T-cell (primary cell): ENCODE measurements at regions not wholly inside any gene's neighbourhood (a gene's known extent, or its start where the extent isn't known, plus 50 kb on each side); places are given as distances from the start of the nearest gene placed in this dataset.
"Not testable (repeated sequence)": the region's sequence is repeated elsewhere in the genome, so short reads cannot be mapped to it uniquely, and the experiment has no call there.

Experiments used
- ATAC-seq, 4 experiments: fragments of 200-7000 bp in 3 of 4; fragments of 150-1000 bp in 1 of 4; cut with Tn5 transposase; replicated peaks in 1 of 4; 1 replicate in 3 of 4; 2 replicates in 1 of 4; pipeline ENCODE4 v1.10.0; 2021; ENCODE audit warnings: moderate library complexity in 3 of 4, mild to moderate bottlenecking in 2 of 4, moderate number of reproducible peaks in 1 of 4
- CTCF ChIA-PET, 2 donors: fragments of 300-600 bp; sonication (Branson Sonifier 250); formaldehyde crosslinking; loops; one replicate each; lab custom pipeline; 2022; ENCODE audit warnings: antibody characterized with exemption in 2 of 2; lab: Charles Lee
- POLR2A ChIA-PET, 2 donors: fragments of 300-600 bp; sonication (Branson Sonifier 250); formaldehyde crosslinking; loops; one replicate each; lab custom pipeline; 2022; ENCODE audit warnings: antibody characterized with exemption in 2 of 2; lab: Charles Lee
- DNase-seq, 35 experiments: peaks; one replicate each; pipeline versions ENCODE4 v3.0.0 to v3.0.0-alpha.2; 2013 to 2023
- H3K27ac ChIP-seq: one replicate; pipeline ENCODE4 v1.5.1; 2013; ENCODE audit warnings: low read length
- H3K27me3 ChIP-seq, 2 experiments: replicated peaks in 1 of 2; 1 replicate in 1 of 2; 2 replicates in 1 of 2; pipeline versions ENCODE4 v1.6.1 to v1.7.0; 2013; ENCODE audit warnings: low read length in 1 of 2, mixed read lengths in 1 of 2; ENCODE audit not compliant: control insufficient read depth in 2 of 2, insufficient read depth in 2 of 2; ENCODE audit errors: extremely low read depth in 1 of 2
- H3K36me3 ChIP-seq, 2 donors: 1 replicate in 1 of 2; 2 replicates in 1 of 2; pipeline versions ENCODE4 v1.6.1 to v1.7.0; 2013; ENCODE audit warnings: low read length in 1 of 2; ENCODE audit not compliant: control insufficient read depth in 2 of 2, insufficient read depth in 1 of 2; ENCODE audit errors: extremely low read depth in 1 of 2
- H3K4me1 ChIP-seq, 2 experiments: 1 replicate in 1 of 2; 2 replicates in 1 of 2; pipeline versions ENCODE4 v1.6.1 to v1.7.0; 2013; ENCODE audit warnings: low read length in 2 of 2, mixed read lengths in 1 of 2; ENCODE audit not compliant: insufficient read depth in 2 of 2, control insufficient read depth in 1 of 2; ENCODE audit errors: extremely low read depth in 1 of 2
- H3K4me3 ChIP-seq, 2 donors: 1 replicate in 1 of 2; 2 replicates in 1 of 2; pipeline versions ENCODE4 v1.5.1 to v1.7.0; 2013; ENCODE audit warnings: mild to moderate bottlenecking in 2 of 2, low read length in 1 of 2, moderate library complexity in 1 of 2; ENCODE audit not compliant: control insufficient read depth in 1 of 2; ENCODE audit errors: extremely low read depth in 1 of 2
- H3K9me3 ChIP-seq: 2 replicates; pipeline ENCODE4 v1.7.0; 2013
- H3K27ac Mint-ChIP-seq, 2 donors: one replicate each; pipeline ENCODE4 v1.8.0; 2020 to 2021; ENCODE audit warnings: mild to moderate bottlenecking in 2 of 2, mixed read lengths in 2 of 2
- H3K27me3 Mint-ChIP-seq, 2 donors: one replicate each; pipeline ENCODE4 v1.8.0; 2021 to 2022; ENCODE audit warnings: mixed read lengths in 2 of 2
- H3K36me3 Mint-ChIP-seq: one replicate; pipeline ENCODE4 v1.8.0; 2021; ENCODE audit warnings: mixed read lengths
- H3K4me1 Mint-ChIP-seq, 3 donors: one replicate each; pipeline ENCODE4 v1.8.0; 2020 to 2022; ENCODE audit warnings: mixed read lengths in 3 of 3, mild to moderate bottlenecking in 1 of 3
- H3K4me3 Mint-ChIP-seq, 3 donors: one replicate each; pipeline ENCODE4 v1.8.0; 2020 to 2022; ENCODE audit warnings: mild to moderate bottlenecking in 3 of 3, mixed read lengths in 3 of 3, moderate library complexity in 3 of 3
- H3K9me3 Mint-ChIP-seq, 3 donors: one replicate each; pipeline ENCODE4 v1.8.0; 2020 to 2022; ENCODE audit warnings: mixed read lengths in 3 of 3
- WGBS: methylation state at CpG from one replicate; pipeline ENCODE4 v1.1.5; 2013; ENCODE audit warnings: missing lambda C conversion rate; ENCODE audit not compliant: insufficient coverage; 5-methylcytosine and 5-hydroxymethylcytosine counted together

GRCh38 chr15:45867281-45867680 lies 232.5 kb downstream of the SQOR start:
- CTCF ChIA-PET: no interaction called here
- H3K9me3 ChIP-seq: no peaks in the 10 kb centered on the region
- H3K27me3 ChIP-seq: no peaks in the 10 kb centered on the region
- ATAC-seq: no peak
- H3K36me3 Mint-ChIP-seq: no peaks in the 10 kb centered on the region
- no peak for DNase-seq
- no peaks in the 10 kb centered on the region for H3K4me1 Mint-ChIP-seq
- H3K36me3 ChIP-seq: no peaks in the 10 kb centered on the region
- no peaks in the 10 kb centered on the region for H3K4me1 ChIP-seq
- no peak overlapping the region for H3K27ac Mint-ChIP-seq
- POLR2A ChIA-PET: no interaction called here
- H3K4me3 ChIP-seq: no peak overlapping the region
- H3K27me3 Mint-ChIP-seq: peaks cover 2 to 16% of the 10 kb centered on the region in 2 donors
- peaks cover 6 to 11% (median 6%) of the 10 kb centered on the region in 3 donors for H3K9me3 Mint-ChIP-seq
- no peak overlapping the region for H3K27ac ChIP-seq
- no peak overlapping the region for H3K4me3 Mint-ChIP-seq

- no peak for DNase-seq
- Mint-ChIP-seq H3K27ac (no peak overlapping the region), H3K9me3 (peaks cover 6 to 11% (median 6%) of the 10 kb centered on the region in 3 donors), H3K36me3 (no peaks in the 10 kb centered on the region), H3K4me3 (no peak overlapping the region), H3K27me3 (peaks cover 2 to 16% of the 10 kb centered on the region in 2 donors), H3K4me1 (no peaks in the 10 kb centered on the region)
- ATAC-seq: no peak
- CTCF ChIA-PET: no interaction called here
- Histone ChIP-seq H3K9me3 (no peaks in the 10 kb centered on the region), H3K27ac (no peak overlapping the region), H3K36me3 (no peaks in the 10 kb centered on the region), H3K27me3 (no peaks in the 10 kb centered on the region), H3K4me1 (no peaks in the 10 kb centered on the region), H3K4me3 (no peak overlapping the region)
- 100% methylated on average over 2 of the region's 2 CpGs for WGBS
- POLR2A ChIA-PET: no interaction called here
These were observed 233.4 kb downstream of the SQOR start for GRCh38 chr15:45868109-45868691.

DNA sequence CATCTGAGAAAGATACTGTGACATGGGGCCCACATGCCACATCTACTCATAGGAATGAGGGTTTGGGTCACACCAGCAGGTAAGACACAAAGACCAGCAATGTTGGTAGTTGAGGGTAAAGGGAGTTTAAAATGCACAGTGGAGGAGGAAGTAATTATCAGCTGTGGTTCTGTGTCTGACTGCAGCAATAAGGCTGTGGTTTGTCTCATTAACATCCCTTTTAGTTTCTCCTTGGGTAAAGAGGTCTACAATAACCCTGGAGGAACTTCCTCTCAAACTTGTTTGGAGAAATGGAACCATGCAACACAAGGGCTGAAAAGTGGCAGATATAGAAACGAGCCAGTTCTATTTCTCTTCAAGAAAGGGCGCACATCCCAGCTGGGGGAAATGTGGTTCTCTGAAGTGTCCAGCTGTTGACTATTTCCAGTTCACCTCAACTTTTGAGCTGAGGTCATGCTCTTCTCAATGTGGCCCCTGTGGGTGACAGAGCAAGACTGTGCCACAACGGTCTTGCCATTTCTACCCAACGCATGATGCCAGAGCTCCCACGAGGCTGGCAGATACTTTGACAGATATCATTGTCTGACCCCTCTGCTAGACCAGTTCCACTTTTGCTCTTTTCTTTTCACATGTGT lies 234.3 kb downstream of the SQOR start:
- H3K27ac Mint-ChIP-seq: no peak overlapping the region
- no peak overlapping the region for H3K27ac ChIP-seq
- DNase-seq: no peak
- H3K27me3 ChIP-seq: no peaks in the 10 kb centered on the region
- H3K27me3 Mint-ChIP-seq: peaks cover 2 to 16% of the 10 kb centered on the region in 2 donors
- no peaks in the 10 kb centered on the region for H3K9me3 ChIP-seq
- H3K4me1 ChIP-seq: no peaks in the 10 kb centered on the region
- H3K9me3 Mint-ChIP-seq: peaks cover 6 to 13% (median 9%) of the 10 kb centered on the region in 3 donors
- H3K4me1 Mint-ChIP-seq: no peaks in the 10 kb centered on the region
- no peaks in the 10 kb centered on the region for H3K36me3 ChIP-seq
- 74% methylated on average over 4 of the region's 5 CpGs for WGBS
- no peak overlapping the region for H3K4me3 ChIP-seq
- H3K4me3 Mint-ChIP-seq: no peak overlapping the region
- ChIA-PET POLR2A (no interaction called here), CTCF (no interaction called here)
- no peaks in the 10 kb centered on the region for H3K36me3 Mint-ChIP-seq
- ATAC-seq: no peak

DNA sequence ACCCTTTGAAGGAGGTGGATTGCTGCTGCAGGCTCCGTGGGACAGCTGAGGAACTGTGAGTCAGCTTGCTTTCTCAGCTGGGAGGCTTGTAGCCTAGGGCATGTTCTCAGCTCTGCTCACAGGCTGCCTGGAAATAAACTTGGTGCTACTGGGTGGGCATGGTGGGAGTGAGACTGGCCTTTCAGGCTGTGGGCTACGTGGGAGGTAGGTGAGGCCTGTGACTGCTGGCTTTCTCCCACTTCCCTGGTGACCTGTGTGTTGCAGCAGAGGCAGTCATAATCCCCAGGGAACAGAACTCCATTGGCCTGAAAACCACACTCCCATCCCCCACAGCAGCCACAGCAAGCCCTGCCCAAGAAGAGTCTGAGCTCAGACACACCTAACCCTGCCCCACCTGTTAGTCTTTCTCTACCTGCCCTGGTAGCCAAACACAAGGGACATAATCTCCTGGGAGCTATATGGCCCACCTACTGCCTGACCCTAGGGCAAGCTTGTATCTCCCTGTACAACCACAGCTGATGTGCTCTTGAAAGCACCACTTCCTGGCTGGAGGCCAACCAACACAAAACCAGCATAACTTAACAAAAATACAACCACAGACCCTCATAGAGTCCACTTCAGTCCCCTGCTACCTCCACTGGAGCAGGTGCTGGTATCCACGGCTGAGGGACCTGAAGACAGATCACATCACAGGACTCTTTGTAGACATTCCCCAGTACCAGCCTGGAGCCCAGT lies 236.5 kb downstream of the SQOR start:
- Histone ChIP-seq H3K4me1 (no peaks in the 10 kb centered on the region), H3K9me3 (no peaks in the 10 kb centered on the region), H3K4me3 (no peak overlapping the region), H3K27me3 (no peaks in the 10 kb centered on the region), H3K27ac (no peak overlapping the region), H3K36me3 (no peaks in the 10 kb centered on the region)
- CTCF ChIA-PET: no interaction called here
- no peak for ATAC-seq
- peaks cover 9 to 23% (median 11%) of the 10 kb centered on the region in 3 donors for H3K9me3 Mint-ChIP-seq
- H3K4me1 Mint-ChIP-seq: no peaks in the 10 kb centered on the region
- no peak for DNase-seq
- H3K4me3 Mint-ChIP-seq: no peak overlapping the region
- WGBS: 30% methylated on average over 2 of the region's 3 CpGs
- H3K27me3 Mint-ChIP-seq: peaks cover 0 to 11% of the 10 kb centered on the region in 2 donors
- POLR2A ChIA-PET: no interaction called here
- H3K27ac Mint-ChIP-seq: no peak overlapping the region
- H3K36me3 Mint-ChIP-seq: no peaks in the 10 kb centered on the region

- Histone ChIP-seq H3K4me1 (no peaks in the 10 kb centered on the region), H3K27me3 (no peaks in the 10 kb centered on the region), H3K36me3 (no peaks in the 10 kb centered on the region), H3K4me3 (no peak overlapping the region), H3K9me3 (no peaks in the 10 kb centered on the region), H3K27ac (no peak overlapping the region)
- ATAC-seq (no peak), DNase-seq (no peak)
- Mint-ChIP-seq H3K27me3 (peaks cover 0 to 8% of the 10 kb centered on the region in 2 donors), H3K9me3 (peaks cover 12 to 28% (median 14%) of the 10 kb centered on the region in 3 donors), H3K4me3 (no peak overlapping the region), H3K36me3 (no peaks in the 10 kb centered on the region), H3K4me1 (no peaks in the 10 kb centered on the region), H3K27ac (no peak overlapping the region)
- CTCF ChIA-PET: no interaction called here
- POLR2A ChIA-PET: no interaction called here
- 82% methylated on average over 3 of the region's 3 CpGs for WGBS
These were observed 239.0 kb downstream of the SQOR start for GRCh38 chr15:45873781-45874180.

DNA sequence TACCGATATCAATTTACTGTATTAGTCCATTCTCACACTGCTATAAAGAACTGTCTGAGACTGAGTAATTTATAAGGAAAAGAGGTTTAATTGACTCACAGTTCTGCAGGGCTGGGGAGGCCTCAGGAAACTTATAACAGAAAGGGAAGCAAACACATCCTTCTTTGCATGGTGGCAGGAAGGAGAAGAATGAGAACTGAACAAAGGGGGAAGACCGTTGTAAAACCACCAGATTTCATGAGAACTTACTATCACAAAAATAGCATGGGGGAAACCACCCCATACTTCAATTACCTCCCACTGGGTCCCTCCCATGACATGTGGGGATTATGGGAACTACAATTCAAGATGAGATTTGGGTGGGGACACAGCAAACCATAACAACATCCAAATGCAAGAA lies 239.7 kb downstream of the SQOR start:
- H3K4me1 ChIP-seq, H3K27me3 Mint-ChIP-seq, H3K4me1 Mint-ChIP-seq, POLR2A ChIA-PET, H3K27ac Mint-ChIP-seq, H3K4me3 ChIP-seq, DNase-seq, H3K4me3 Mint-ChIP-seq, H3K36me3 Mint-ChIP-seq, H3K36me3 ChIP-seq, H3K27me3 ChIP-seq, CTCF ChIA-PET, H3K27ac ChIP-seq, H3K9me3 ChIP-seq, ATAC-seq: not testable (repeated sequence)
- no CpG with 5 or more reads among the region's 2 CpGs for WGBS
- peaks cover 13 to 28% (median 14%) of the 10 kb centered on the region in 3 donors for H3K9me3 Mint-ChIP-seq
